ENCODE measurements at regions not wholly inside any gene's neighbourhood (a gene's known extent, or its start where the extent isn't known, plus 50 kb on each side); places are given as distances from the start of the nearest gene placed in this dataset.

DNA sequence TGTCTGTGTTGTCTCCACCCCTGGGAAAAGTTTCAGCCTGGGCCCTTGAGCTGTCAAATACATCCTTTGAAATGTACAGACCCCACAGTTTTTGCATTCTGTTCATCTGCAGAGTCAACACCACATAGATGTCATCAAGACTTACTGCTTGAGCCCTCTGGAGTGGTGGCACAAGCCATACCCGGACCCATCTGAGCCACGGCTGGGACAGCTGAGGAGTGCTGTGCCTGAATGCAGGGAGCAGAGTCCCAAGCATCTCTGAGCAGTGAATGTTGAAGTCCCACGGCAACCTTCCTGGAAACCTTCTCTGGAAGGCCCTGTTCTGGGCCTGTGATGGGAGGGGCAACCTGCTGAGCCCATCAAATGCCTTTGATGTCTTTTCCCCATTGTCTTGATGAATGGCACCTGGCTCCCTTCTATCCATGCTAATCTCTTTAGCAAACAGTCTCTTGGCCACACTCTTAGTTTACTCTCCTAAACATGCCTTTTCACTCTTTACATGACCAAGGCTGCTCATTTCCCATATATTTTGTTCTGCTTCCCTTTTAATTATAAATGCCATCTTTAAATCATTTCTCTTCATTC is 92.5 kb downstream of the ATPSCKMT start (continued):
- TF ChIP-seq, protein P1, sequence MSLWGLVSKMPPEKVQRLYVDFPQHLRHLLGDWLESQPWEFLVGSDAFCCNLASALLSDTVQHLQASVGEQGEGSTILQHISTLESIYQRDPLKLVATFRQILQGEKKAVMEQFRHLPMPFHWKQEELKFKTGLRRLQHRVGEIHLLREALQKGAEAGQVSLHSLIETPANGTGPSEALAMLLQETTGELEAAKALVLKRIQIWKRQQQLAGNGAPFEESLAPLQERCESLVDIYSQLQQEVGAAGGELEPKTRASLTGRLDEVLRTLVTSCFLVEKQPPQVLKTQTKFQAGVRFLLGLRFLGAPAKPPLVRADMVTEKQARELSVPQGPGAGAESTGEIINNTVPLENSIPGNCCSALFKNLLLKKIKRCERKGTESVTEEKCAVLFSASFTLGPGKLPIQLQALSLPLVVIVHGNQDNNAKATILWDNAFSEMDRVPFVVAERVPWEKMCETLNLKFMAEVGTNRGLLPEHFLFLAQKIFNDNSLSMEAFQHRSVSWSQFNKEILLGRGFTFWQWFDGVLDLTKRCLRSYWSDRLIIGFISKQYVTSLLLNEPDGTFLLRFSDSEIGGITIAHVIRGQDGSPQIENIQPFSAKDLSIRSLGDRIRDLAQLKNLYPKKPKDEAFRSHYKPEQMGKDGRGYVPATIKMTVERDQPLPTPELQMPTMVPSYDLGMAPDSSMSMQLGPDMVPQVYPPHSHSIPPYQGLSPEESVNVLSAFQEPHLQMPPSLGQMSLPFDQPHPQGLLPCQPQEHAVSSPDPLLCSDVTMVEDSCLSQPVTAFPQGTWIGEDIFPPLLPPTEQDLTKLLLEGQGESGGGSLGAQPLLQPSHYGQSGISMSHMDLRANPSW (CRISPR knock-in tag; IDR thresholded peaks at IDR 0.05; ENCODE audit: borderline replicate concordance) = no peak
- TF ChIP-seq TCF7 (IDR thresholded peaks at IDR 0.05; ENCODE audit: low read depth) (peak; percentile 88), XRCC5 (optimal IDR thresholded peaks at IDR 0.05; ENCODE audit: low read length) (no peak), NFE2L1 (CRISPR knock-in tag; IDR thresholded peaks at IDR 0.05; ENCODE audit: borderline replicate concordance) (no peak), MAF1 (CRISPR knock-in tag; IDR thresholded peaks at IDR 0.05; ENCODE audit: borderline replicate concordance) (no peak), MTA3 (CRISPR knock-in tag; IDR thresholded peaks at IDR 0.05) (no peak), TCF7L2 (IDR thresholded peaks at IDR 0.05; ENCODE audit: low read depth, low read length) (peak; percentile 48; the same call in 1 of the 2 replicates), ZBTB8A (CRISPR knock-in tag; IDR thresholded peaks at IDR 0.05; ENCODE audit: borderline replicate concordance, low read depth) (no peak), GLI4 (CRISPR knock-in tag; IDR thresholded peaks at IDR 0.05; ENCODE audit: borderline replicate concordance) (no peak), ELF1 (CRISPR knock-in tag; IDR thresholded peaks at IDR 0.05) (no peak), ZNF883 (CRISPR knock-in tag; IDR thresholded peaks at IDR 0.05; ENCODE audit: not compliant biosample characterization) (no peak), NFRKB (IDR thresholded peaks at IDR 0.05) (no peak), NFKBIZ (CRISPR knock-in tag; IDR thresholded peaks at IDR 0.05) (no peak), ZNF205 (CRISPR knock-in tag; IDR thresholded peaks at IDR 0.05) (peak; percentile 96), SETDB1 (CRISPR knock-in tag; IDR thresholded peaks at IDR 0.05; ENCODE audit: borderline replicate concordance) (no peak), SP140L (CRISPR knock-in tag; IDR thresholded peaks at IDR 0.05; ENCODE audit: borderline replicate concordance) (no peak)
- TF ChIP-seq, protein P2, sequence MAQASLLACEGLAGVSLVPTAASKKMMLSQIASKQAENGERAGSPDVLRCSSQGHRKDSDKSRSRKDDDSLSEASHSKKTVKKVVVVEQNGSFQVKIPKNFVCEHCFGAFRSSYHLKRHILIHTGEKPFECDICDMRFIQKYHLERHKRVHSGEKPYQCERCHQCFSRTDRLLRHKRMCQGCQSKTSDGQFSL (CRISPR knock-in tag; IDR thresholded peaks at IDR 0.05) = no peak
- TF ChIP-seq, protein P3, sequence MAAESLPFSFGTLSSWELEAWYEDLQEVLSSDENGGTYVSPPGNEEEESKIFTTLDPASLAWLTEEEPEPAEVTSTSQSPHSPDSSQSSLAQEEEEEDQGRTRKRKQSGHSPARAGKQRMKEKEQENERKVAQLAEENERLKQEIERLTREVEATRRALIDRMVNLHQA (CRISPR knock-in tag; IDR thresholded peaks at IDR 0.05) = no peak
- TF ChIP-seq, protein P4, sequence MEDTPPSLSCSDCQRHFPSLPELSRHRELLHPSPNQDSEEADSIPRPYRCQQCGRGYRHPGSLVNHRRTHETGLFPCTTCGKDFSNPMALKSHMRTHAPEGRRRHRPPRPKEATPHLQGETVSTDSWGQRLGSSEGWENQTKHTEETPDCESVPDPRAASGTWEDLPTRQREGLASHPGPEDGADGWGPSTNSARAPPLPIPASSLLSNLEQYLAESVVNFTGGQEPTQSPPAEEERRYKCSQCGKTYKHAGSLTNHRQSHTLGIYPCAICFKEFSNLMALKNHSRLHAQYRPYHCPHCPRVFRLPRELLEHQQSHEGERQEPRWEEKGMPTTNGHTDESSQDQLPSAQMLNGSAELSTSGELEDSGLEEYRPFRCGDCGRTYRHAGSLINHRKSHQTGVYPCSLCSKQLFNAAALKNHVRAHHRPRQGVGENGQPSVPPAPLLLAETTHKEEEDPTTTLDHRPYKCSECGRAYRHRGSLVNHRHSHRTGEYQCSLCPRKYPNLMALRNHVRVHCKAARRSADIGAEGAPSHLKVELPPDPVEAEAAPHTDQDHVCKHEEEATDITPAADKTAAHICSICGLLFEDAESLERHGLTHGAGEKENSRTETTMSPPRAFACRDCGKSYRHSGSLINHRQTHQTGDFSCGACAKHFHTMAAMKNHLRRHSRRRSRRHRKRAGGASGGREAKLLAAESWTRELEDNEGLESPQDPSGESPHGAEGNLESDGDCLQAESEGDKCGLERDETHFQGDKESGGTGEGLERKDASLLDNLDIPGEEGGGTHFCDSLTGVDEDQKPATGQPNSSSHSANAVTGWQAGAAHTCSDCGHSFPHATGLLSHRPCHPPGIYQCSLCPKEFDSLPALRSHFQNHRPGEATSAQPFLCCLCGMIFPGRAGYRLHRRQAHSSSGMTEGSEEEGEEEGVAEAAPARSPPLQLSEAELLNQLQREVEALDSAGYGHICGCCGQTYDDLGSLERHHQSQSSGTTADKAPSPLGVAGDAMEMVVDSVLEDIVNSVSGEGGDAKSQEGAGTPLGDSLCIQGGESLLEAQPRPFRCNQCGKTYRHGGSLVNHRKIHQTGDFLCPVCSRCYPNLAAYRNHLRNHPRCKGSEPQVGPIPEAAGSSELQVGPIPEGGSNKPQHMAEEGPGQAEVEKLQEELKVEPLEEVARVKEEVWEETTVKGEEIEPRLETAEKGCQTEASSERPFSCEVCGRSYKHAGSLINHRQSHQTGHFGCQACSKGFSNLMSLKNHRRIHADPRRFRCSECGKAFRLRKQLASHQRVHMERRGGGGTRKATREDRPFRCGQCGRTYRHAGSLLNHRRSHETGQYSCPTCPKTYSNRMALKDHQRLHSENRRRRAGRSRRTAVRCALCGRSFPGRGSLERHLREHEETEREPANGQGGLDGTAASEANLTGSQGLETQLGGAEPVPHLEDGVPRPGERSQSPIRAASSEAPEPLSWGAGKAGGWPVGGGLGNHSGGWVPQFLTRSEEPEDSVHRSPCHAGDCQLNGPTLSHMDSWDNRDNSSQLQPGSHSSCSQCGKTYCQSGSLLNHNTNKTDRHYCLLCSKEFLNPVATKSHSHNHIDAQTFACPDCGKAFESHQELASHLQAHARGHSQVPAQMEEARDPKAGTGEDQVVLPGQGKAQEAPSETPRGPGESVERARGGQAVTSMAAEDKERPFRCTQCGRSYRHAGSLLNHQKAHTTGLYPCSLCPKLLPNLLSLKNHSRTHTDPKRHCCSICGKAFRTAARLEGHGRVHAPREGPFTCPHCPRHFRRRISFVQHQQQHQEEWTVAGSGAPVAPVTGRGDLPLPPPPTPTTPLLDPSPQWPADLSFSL (CRISPR knock-in tag; IDR thresholded peaks at IDR 0.05) = no peak
- TF ChIP-seq, protein P5, sequence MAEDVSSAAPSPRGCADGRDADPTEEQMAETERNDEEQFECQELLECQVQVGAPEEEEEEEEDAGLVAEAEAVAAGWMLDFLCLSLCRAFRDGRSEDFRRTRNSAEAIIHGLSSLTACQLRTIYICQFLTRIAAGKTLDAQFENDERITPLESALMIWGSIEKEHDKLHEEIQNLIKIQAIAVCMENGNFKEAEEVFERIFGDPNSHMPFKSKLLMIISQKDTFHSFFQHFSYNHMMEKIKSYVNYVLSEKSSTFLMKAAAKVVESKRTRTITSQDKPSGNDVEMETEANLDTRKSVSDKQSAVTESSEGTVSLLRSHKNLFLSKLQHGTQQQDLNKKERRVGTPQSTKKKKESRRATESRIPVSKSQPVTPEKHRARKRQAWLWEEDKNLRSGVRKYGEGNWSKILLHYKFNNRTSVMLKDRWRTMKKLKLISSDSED (CRISPR knock-in tag; IDR thresholded peaks at IDR 0.05) = no peak
